GM19372 (cell line): ENCODE measurements at regions not wholly inside any gene's neighbourhood (a gene's known extent, or its start where the extent isn't known, plus 50 kb on each side); places are given as distances from the start of the nearest gene placed in this dataset.

Experiments
- ATAC-seq: cut with Tn5 transposase; IDR thresholded peaks from one replicate; pipeline ENCODE4 v1.9.1; 2021; ENCODE audit warnings: mild to moderate bottlenecking, low read depth, moderate library complexity; ENCODE audit not compliant: unreplicated experiment

- no peak for ATAC-seq
These were observed 658.4 kb downstream of the TBC1D32 start for GRCh38 chr6:120675886-120676285.

- ATAC-seq, result no peak
These were observed 662.8 kb downstream of the TBC1D32 start for GRCh38 chr6:120671519-120671918.

- ATAC-seq, result no peak
These were observed 681.8 kb downstream of the TBC1D32 start for GRCh38 chr6:120652506-120652905.

GRCh38 chr6:120648713-120649112 lies 685.6 kb downstream of the TBC1D32 start:
- no peak for ATAC-seq

- no peak for ATAC-seq
These were observed 688.2 kb downstream of the TBC1D32 start for GRCh38 chr6:120646101-120646500.

- no peak for ATAC-seq
These were observed 701.3 kb downstream of the TBC1D32 start for GRCh38 chr6:120632975-120633374.

- no peak for ATAC-seq
These were observed 706.7 kb downstream of the TBC1D32 start for GRCh38 chr6:120627612-120628011.

GRCh38 chr6:120622127-120622631 lies 712.1 kb downstream of the TBC1D32 start:
- no peak for ATAC-seq

- no peak for ATAC-seq
These were observed 713.4 kb downstream of the TBC1D32 start for GRCh38 chr6:120620900-120621299.

GRCh38 chr6:120615238-120615637 lies 719.0 kb downstream of the TBC1D32 start:
- no peak for ATAC-seq

- ATAC-seq, result no peak
These were observed 719.6 kb downstream of the TBC1D32 start for GRCh38 chr6:120614723-120615122.

- ATAC-seq, result no peak
These were observed 725.5 kb downstream of the TBC1D32 start for GRCh38 chr6:120608826-120609225.

GRCh38 chr6:120606743-120607142 lies 727.5 kb downstream of the TBC1D32 start:
- no peak for ATAC-seq

- ATAC-seq, result no peak
These were observed 729.8 kb downstream of the TBC1D32 start for GRCh38 chr6:120604510-120604909.

- ATAC-seq, result no peak
These were observed 743.7 kb downstream of the TBC1D32 start for GRCh38 chr6:120590611-120591010.

GRCh38 chr6:120588424-120588823 lies 745.9 kb downstream of the TBC1D32 start:
- ATAC-seq, result no peak

- no peak for ATAC-seq
These were observed 746.9 kb downstream of the TBC1D32 start for GRCh38 chr6:120587381-120587780.

- ATAC-seq, result no peak
These were observed 750.0 kb downstream of the TBC1D32 start for GRCh38 chr6:120584111-120584760.

- ATAC-seq, result no peak
These were observed 758.2 kb downstream of the TBC1D32 start for GRCh38 chr6:120576061-120576460.

- ATAC-seq, result no peak
These were observed 764.6 kb downstream of the TBC1D32 start for GRCh38 chr6:120569714-120570113.

- ATAC-seq, result no peak
These were observed 769.5 kb downstream of the TBC1D32 start for GRCh38 chr6:120564779-120565178.

- no peak for ATAC-seq
These were observed 776.0 kb downstream of the TBC1D32 start for GRCh38 chr6:120558294-120558693.

GRCh38 chr6:120557554-120557953 lies 776.7 kb downstream of the TBC1D32 start:
- no peak for ATAC-seq
